Stimulated activated CD8-positive, alpha-beta memory T cell treated with anti-CD3 and anti-CD28 coated beads, Interleukin-15, amount 100 ng/mL, for 48 hours (primary cell): ENCODE measurements at regions not wholly inside any gene's neighbourhood (a gene's known extent, or its start where the extent isn't known, plus 50 kb on each side); places are given as distances from the start of the nearest gene placed in this dataset.

Source experiments
- DNase-seq, 2 donors: peaks; one replicate each; pipeline ENCODE4 v3.0.0-alpha.2; 2020; ENCODE audit warnings: low read depth in 2 of 2

GRCh38 chr11:112899235-112900006 lies 61.8 kb upstream of the NCAM1 start:
- DNase-seq = no peak

- DNase-seq = no peak
Observed at GRCh38 chr11:112901924-112902323, 59.3 kb upstream of the NCAM1 start.

GRCh38 chr11:112902361-112903011 lies 58.7 kb upstream of the NCAM1 start:
- no peak for DNase-seq

GRCh38 chr11:112903340-112903739 lies 57.9 kb upstream of the NCAM1 start:
- DNase-seq = no peak

- DNase-seq = no peak
Observed at GRCh38 chr11:112911124-112911523, 50.1 kb upstream of the NCAM1 start.
